NCI-H748 treated with DMSO at 0.1 percent for 48 hours (cell line): ENCODE measurements at regions not wholly inside any gene's neighbourhood (a gene's known extent, or its start where the extent isn't known, plus 50 kb on each side); places are given as distances from the start of the nearest gene placed in this dataset.
"Not testable (repeated sequence)": the region's sequence is repeated elsewhere in the genome, so short reads cannot be mapped to it uniquely, and the experiment has no call there.

Experiments used
- DNase-seq: peaks from one replicate; lab custom pipeline; 2025; lab: John Stamatoyannopoulos, UW

- DNase-seq: no peak
These were observed 72.2 kb downstream of the CRLF2 start for GRCh38 chrX:1140236-1140681.

DNA sequence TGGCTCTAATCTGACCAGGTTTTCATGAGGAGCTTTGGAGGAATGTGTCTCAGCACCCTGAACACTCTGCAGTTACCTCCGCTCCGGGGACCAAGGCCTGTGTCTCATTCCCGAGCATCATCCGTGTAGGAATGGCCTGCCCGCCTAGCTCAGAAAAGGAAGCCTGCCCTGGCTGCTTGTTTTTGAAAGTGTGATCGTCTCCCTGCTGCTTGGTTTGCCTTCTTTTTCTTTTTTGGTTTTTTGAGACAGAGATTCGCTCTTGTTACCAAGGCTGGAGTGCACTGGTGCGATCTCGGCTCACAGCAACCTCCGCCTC, 73.3 kb downstream of the CRLF2 start:
- no peak for DNase-seq

DNA sequence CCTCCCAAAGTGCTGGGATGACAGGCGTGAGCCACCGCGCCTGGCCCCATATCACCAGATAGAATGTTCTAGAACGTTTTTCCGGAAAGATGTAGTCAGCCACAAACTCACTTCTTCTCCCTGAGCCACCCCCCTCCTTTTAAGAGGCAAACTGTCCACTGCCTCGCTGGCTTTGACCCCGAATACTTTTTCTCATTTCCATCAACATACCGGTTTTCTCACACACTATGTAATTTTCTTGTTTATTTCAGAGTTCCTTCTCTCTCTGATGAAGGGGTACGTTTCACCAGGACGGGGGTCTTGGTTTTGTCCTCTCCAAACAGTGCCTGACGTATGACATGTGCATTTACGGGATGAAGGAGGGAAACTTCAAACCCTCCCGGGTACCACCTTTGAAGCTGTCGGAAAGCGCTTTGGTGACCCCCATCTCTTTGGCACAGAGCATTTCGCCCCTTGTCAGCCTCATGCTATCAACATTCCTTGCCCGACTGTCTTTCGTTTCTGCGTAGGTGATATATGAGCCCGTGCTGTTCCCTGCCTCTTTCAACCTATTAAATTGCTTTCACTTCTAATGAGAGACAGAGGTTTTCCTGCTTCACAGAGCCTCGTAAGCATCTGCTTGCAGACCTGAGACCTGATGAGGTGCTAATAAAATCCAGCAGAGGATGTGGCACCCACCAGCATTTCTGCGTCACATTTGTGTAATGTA, 73.8 kb downstream of the CRLF2 start:
- DNase-seq: no peak

GRCh38 chrX:1137531-1137930, 74.9 kb downstream of the CRLF2 start:
- DNase-seq: no peak

DNA sequence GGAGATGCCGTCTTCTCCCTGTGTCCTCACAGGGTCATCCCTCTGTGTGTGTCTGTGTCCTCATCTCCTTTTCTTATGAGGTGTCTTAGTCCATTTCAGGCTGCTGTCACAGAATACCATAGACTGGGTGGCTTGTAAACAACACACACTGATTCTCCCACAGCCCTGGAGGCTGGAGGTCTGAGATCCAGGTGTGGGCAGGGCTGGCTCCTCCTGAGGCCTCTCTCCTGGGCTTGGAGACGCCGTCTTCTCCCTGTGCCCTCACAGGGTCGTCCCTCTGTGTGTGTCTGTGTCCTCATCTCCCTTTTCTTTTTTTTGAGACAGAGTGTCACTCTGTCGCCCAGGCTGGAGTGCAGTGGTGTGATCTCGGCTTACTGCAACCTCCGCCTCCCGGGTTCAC, 75.9 kb downstream of the CRLF2 start:
- not testable (repeated sequence) for DNase-seq

DNA sequence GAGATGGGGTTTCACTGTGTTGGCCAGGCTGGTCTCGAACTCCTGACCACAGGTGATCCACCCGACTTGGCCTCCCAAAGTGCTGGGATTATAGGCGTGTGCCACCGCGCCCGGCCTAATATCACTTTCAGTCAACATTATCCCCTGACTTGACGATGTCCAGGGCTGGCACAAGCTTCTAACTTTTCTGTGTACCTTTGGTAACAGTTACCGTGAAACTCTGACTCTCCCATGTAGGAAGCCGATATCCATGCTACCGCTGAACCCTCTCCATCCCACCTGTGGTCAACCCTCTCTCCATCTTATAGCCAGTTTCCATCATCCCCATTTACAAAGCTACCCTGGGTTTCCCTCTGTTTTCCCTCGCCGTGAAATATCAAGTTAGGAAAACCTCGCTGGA, 77.5 kb downstream of the CRLF2 start:
- no peak for DNase-seq

DNA sequence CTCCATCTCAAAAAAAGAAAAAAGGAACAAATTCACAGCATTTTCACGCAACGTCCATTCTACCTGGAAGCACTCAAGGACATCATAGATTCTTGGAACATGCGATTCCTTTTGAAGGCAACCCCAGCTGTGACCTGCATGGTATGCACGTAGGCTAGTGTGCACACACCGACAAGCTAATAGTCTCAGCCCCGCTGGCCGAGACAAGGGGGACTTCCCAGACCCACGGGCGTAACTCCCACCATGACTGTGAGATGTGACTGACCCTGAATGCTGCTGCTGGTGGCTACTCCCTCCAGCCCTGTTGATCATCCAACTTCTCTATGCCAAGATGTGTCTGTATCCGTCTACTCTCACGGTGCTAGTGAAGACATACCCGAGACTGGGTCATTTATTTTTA, 78.3 kb downstream of the CRLF2 start:
- no peak for DNase-seq

GRCh38 chrX:1126738-1127137, 85.7 kb downstream of the CRLF2 start:
- DNase-seq: no peak

GRCh38 chrX:1124531-1124930, 87.9 kb downstream of the CRLF2 start:
- no peak for DNase-seq

DNA sequence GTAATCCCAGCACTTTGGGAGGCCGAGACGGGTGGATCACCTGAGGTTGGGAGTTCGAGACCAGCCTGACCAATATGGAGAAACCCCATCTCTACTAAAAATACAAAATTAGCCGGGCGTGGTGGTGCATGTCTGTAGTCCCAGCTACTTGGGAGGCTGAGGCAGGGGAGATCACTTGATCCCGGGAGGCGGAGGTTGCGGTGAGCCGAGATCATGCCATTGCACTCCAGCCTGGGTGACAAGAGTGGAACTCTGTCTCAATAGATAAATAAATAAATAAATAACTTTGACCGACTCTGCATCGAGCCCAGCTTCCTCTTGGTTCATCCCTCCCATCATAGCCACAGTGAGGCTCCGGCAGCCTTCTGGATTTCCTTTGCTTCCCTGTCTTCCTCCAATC, 89.6 kb downstream of the CRLF2 start:
- not testable (repeated sequence) for DNase-seq

DNA sequence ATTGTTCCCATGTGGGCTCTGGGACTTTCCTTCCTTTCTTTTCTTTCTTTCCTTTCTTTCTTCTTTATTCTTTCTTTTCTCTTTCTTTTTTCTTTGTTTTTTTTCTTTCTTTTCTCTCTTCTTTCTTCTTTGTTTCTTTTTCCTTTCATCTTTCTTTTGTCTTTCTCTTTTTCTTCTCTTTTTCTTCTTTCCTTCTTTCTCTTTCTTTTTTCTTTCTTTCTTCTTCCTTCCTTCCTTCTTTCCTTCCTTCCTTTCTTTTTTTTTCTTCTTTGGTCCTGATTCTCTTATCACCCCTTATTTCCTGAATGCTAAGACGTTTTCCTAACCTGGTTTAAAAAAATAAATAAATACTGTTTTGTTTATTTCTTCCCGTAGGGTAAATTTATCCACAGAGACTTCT, 93.2 kb downstream of the CRLF2 start:
- no peak for DNase-seq

DNA sequence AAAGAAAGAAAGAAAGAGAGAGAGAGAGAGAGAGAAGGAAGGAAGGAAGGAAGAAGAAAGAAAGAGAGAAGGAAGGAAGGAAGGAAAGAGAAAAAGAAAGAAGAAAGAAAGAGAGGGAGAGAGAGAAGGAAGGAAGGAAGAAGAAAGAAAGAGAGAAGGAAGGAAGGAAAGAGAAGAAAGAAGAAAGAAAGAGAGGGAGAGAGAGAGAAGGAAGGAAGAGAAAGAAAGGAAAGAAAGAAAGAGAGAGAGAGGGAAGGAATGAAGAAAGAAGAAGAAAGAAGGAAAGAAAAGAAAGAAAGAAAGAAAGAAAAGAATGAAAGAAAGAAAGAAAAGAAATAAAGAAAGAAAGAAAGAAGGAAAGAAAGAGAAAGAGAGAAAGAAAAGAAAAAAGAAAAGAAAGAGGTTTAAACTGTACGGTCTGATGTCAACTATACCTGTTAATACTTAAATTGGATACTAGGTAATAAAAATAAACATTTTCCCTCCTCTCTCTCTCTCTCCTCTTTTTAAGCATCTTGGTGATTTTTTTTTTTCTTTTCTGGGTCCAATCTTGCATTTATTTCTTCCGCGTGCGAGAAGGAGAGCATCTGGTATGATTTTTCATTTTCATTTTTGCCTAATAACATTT, 93.8 kb downstream of the CRLF2 start:
- DNase-seq: no peak

DNA sequence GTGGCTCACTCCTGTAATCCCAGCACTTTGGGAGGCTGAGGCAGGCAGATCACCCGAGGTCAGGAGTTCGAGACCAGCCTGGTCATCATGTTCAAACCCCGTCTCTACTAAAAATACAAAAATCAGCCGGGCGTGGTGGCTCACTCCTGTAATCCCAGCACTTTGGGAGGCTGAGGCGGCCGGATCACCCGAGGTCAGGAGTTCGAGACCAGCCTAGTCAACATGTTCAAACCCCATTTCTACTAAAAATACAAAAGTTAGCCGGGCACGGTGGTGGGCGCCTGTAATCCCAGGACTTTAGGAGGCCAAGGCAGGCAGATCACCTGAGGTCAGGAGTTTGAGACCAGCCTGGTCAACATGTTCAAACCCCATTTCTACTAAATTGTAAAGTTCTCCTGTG, 97.0 kb downstream of the CRLF2 start:
- DNase-seq: not testable (repeated sequence)

- no peak for DNase-seq
These were observed 100.1 kb downstream of the CRLF2 start for GRCh38 chrX:1112321-1112720.

- no peak for DNase-seq
These were observed 100.7 kb downstream of the CRLF2 start for GRCh38 chrX:1111601-1112300.

- no peak for DNase-seq
These were observed 102.8 kb downstream of the CRLF2 start for GRCh38 chrX:1109580-1110119.

DNA sequence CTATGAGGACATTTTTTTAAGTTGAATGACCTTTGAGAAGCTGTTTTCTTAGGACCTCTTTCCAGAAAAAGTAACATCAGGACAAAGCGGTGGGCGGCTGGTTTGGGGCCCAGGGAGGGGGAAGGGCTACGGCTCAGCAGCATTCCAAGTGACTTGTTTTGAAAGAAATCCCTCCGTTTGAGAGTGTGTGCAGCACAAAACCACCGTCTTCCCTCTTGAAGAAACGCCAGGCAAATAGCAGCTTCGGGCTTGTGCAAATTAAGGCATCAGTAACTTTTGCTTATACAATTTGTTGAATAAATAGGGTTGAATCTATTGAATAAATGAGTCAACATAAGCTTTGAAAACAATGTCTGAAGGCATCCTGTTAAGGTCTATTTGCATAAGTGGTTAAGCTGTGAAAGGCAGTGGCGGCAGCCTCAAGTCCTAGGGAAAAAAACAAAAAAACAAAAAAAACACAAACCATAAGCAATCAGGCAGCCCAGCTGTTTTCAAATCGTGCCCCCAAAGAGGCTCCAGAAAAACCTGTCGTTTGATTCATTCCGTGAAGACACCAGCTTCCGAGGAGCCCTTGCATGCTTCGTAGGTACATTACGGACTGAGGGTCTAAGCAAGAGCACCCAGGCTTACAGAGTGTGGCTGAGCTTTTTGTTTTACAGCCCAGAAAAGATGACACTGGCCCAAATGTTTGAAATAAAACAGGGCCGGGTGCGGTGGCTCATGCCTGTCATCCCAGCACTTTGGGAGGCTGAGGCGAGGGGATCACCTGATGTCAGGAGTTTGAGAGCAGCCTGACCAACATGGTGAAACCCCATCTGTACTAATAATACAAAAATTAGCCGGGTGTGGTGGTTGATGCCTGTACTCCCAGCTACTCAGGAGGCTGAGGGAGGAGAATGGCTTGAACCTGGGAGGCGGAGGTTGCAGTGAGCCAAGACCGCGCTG, 103.7 kb downstream of the CRLF2 start:
- no peak for DNase-seq

GRCh38 chrX:1106478-1107210, 105.8 kb downstream of the CRLF2 start:
- no peak for DNase-seq

DNA sequence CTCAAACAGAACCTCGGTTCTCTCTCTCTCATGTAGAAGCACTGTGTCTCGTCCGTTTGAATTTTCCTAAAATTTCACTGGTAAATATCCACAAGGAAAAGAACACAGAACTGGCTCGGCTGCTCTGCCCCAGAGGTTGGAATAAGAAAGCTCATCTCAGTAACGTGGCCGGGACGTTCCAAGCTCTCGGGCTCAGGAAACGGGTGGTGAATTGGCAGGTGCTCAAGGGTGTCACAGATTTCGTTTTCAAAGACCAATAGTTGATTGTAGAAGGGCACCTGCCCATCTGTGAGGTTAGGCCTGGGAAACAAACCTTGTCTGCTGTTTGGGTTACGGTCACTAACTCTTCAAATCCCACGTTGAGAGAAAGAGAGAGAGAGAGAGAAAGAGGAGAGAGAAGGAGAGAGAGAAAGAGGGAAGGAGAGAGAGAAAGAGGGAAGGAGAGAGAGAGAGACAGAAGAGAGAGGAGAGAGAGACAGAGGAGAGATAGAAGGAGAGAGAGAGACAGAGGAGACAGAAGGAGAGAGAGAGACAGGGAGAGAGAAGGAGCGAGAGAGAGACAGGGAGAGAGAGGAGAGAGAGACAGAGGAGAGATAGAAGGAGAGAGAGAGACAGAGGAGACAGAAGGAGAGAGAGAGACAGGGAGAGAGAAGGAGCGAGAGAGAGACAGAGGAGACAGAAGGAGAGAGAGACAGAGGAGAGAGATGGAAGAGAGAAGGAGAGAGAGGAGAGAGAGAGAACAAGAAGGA, 106.6 kb downstream of the CRLF2 start:
- DNase-seq: no peak

DNA sequence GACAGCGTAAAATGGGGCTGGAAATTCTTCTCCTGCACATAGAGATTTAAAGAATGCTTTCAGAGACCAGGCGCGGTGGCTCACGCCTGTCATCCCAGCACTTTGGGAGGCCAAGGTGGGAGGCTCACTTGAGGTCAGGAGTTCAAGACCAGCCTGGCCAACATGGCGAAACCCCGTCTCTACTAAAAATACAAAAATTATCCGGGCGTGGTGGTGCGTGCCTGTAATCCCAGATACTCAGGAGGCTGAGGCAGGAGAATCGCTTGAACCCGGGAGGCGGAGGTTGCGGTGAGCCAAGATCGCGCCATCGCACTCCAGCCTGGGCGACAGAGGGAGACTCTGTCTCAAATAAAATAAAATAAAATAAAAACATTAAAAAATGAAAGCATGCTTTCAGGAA, 107.4 kb downstream of the CRLF2 start:
- DNase-seq: not testable (repeated sequence)

GRCh38 chrX:1103360-1103759, 109.1 kb downstream of the CRLF2 start:
- no peak for DNase-seq
